Pancreas (tissue), 10 donors: ENCODE measurements at regions not wholly inside any gene's neighbourhood (a gene's known extent, or its start where the extent isn't known, plus 50 kb on each side); places are given as distances from the start of the nearest gene placed in this dataset.
"Not testable (repeated sequence)": the region's sequence is repeated elsewhere in the genome, so short reads cannot be mapped to it uniquely, and the experiment has no call there.

ENCODE experiments used
- ATAC-seq, 4 donors: fragments of 200-7000 bp; cut with Tn5 transposase; one replicate each; pipeline versions ENCODE4 v1.8.0 to v1.9.1; 2020; ENCODE audit warnings: mild to moderate bottlenecking in 4 of 4, moderate library complexity in 4 of 4
- DNase-seq, 6 donors: peaks; one replicate each; pipeline ENCODE4 v3.0.0-alpha.2; 2020
- FAIRE-seq: peaks from 2 replicates; lab custom pipeline; 2012; peaks lifted over from hg19 to GRCh38; lab: Jason Lieb, UNC
- H3K27ac ChIP-seq, 4 donors: fragments of 200-600 bp; sonication (generic); 1 replicate in 3 of 4; 2 replicates in 1 of 4; pipeline versions ENCODE4 v1.5.0 to v1.8.0; 2020
- H3K27me3 ChIP-seq, 4 donors: fragments of 200-600 bp; one replicate each; pipeline ENCODE4 v1.8.0; 2021
- H3K36me3 ChIP-seq, 3 donors: fragments of 200-600 bp; sonication (generic) in 1 of 3; one replicate each; pipeline versions ENCODE4 v1.5.0 to v1.8.0; 2020 to 2021
- H3K4me1 ChIP-seq, 3 donors: fragments of 200-600 bp; one replicate each; pipeline ENCODE4 v1.8.0; 2021
- H3K4me3 ChIP-seq, 4 donors: fragments of 200-600 bp; sonication (generic) in 2 of 4; one replicate each; pipeline versions ENCODE4 v1.5.0 to v1.8.0; 2020 to 2021
- H3K9me3 ChIP-seq, 4 donors: fragments of 200-600 bp; one replicate each; pipeline ENCODE4 v1.8.0; 2021
- WGBS, 2 donors: extraction: QIAGEN DNeasy Blood & Tissue Kit; methylation state at CpG; one replicate each; pipeline ENCODE4 v1.1.7; 2013; 5-methylcytosine and 5-hydroxymethylcytosine counted together
- intact Hi-C, 3 donors: fragments of 100-400 bp; cut with DNase I; formaldehyde crosslinking; loops; one replicate each; pipeline versions ENCODE4 v1.11.1 to v1.14.2; 2022
- TF ChIP-seq, protein P1 (sequence below), 4 donors: fragments of 200-600 bp; sonication (generic) in 3 of 4; IDR thresholded peaks; one replicate each; pipeline versions ENCODE4 v1.5.0 to v1.8.0; 2021; ENCODE audit warnings: antibody characterized with exemption in 4 of 4
- donor health status: healthy with polysubstance abuse.
- donor health status: DM: no; HTN: no; CAD: no; lungs with moderate emphysema.
- donor health status: DM: no; HTN: no; CAD: no.
- donor health status: control.
- donor health status: control.
- donor health status: Bipolar disorder and iron deficiency.
- donor health status: DM: yes; HTN: yes; CAD: no.
- donor health status: DM: no; HTN: no; CAD: no.
- donor health status: DM: no; HTN: no; CAD: no.
- donor health status: DM: yes; HTN: yes; CAD: no.

DNA sequence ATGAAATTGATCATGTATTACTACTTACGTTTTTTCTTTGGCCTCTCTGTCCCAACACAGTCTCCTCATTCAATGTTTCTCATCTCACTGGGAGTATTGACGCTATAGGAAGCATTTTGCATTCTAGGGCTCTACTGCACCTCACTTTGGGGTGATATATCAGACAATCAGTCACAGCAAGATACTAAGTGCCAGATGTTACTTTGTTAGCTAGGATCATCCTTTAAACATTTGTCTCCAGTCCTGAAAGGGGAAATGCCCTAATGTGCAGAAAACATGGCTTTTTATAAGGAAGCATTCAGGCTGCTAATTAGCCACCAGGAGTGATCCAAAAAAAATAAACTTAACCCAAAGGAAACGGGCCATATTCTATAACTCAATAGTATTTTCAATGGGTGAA, 409.1 kb downstream of the RWDD3 start:
- no peak for FAIRE-seq
- WGBS, 2 donors, result 67 to 77% methylated on average over 3 of the region's 3 CpGs

DNA sequence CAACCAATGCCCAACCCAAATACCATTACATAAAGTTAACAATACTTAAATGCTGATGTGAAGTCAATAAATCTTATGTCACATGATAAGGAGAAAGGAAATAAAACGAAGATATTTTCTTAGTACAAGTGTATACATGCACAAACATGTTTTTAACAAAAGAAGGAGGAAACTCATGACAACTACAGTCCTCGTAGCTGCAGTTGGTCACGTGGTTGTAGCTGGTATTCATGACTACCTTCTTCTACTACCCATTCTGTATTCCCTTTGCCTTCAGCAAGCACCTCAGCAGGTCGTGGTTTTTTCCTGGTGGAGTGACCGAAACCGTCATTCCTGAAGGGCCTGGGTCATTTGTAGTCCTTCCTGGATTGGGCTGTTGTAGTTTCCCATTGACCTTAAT, 411.1 kb downstream of the RWDD3 start:
- 75 to 81% methylated on average over 6 of the region's 6 CpGs for WGBS, 2 donors
- H3K9me3 ChIP-seq, intact Hi-C loops, ATAC-seq, H3K4me3 ChIP-seq, H3K27me3 ChIP-seq, DNase-seq, FAIRE-seq, H3K36me3 ChIP-seq, H3K27ac ChIP-seq: not testable (repeated sequence)
- H3K4me1 ChIP-seq, result peaks cover 0 to 11% (median 6%) of the 10 kb centered on the region in 3 donors

More for the DNA sequence above, 409.1 kb downstream of the RWDD3 start:
- Histone ChIP-seq H3K9me3 (no peaks in the 10 kb centered on the region), H3K36me3 (no peaks in the 10 kb centered on the region), H3K4me1 (peaks cover 0 to 11% (median 6%) of the 10 kb centered on the region in 3 donors), H3K4me3 (no peak overlapping the region), H3K27ac (no peak overlapping the region), H3K27me3 (no peaks in the 10 kb centered on the region)
- DNase-seq (no peak), ATAC-seq (no peak)
- intact Hi-C loops, result no loop called here
- TF ChIP-seq, protein P1, sequence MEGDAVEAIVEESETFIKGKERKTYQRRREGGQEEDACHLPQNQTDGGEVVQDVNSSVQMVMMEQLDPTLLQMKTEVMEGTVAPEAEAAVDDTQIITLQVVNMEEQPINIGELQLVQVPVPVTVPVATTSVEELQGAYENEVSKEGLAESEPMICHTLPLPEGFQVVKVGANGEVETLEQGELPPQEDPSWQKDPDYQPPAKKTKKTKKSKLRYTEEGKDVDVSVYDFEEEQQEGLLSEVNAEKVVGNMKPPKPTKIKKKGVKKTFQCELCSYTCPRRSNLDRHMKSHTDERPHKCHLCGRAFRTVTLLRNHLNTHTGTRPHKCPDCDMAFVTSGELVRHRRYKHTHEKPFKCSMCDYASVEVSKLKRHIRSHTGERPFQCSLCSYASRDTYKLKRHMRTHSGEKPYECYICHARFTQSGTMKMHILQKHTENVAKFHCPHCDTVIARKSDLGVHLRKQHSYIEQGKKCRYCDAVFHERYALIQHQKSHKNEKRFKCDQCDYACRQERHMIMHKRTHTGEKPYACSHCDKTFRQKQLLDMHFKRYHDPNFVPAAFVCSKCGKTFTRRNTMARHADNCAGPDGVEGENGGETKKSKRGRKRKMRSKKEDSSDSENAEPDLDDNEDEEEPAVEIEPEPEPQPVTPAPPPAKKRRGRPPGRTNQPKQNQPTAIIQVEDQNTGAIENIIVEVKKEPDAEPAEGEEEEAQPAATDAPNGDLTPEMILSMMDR (IDR thresholded peaks at IDR 0.05), result no peak

DNA sequence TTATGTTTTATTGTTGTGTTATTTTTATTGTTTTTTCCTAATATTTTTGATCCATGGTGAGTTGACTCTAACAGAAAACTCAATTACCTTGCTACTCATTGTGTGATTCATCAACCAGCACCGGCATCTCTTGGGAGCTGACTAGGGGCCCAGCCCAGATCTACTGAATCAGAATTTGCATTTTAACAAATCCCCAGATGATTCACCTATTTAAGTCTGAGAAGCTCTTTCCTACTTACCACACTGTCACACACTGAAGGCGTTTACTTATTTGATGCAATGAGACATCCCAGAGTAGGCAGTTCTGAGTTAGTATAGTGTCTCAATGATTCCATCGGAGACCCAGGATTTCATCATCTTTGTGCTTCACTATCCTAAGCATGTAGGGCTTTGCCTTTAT, 416.6 kb downstream of the RWDD3 start:
- no peak overlapping the region for H3K27ac ChIP-seq
- H3K27me3 ChIP-seq, result no peaks in the 10 kb centered on the region
- TF ChIP-seq, protein P1 (IDR thresholded peaks at IDR 0.05), result no peak
- H3K36me3 ChIP-seq, result no peaks in the 10 kb centered on the region
- DNase-seq (no peak), ATAC-seq (no peak), FAIRE-seq (no peak)
- H3K4me1 ChIP-seq, result no peaks in the 10 kb centered on the region
- intact Hi-C loops, result no loop called here
- WGBS, 2 donors, result 82 to 91% methylated on average over 3 of the region's 3 CpGs
- H3K4me3 ChIP-seq, result no peak overlapping the region
- no peaks in the 10 kb centered on the region for H3K9me3 ChIP-seq

DNA sequence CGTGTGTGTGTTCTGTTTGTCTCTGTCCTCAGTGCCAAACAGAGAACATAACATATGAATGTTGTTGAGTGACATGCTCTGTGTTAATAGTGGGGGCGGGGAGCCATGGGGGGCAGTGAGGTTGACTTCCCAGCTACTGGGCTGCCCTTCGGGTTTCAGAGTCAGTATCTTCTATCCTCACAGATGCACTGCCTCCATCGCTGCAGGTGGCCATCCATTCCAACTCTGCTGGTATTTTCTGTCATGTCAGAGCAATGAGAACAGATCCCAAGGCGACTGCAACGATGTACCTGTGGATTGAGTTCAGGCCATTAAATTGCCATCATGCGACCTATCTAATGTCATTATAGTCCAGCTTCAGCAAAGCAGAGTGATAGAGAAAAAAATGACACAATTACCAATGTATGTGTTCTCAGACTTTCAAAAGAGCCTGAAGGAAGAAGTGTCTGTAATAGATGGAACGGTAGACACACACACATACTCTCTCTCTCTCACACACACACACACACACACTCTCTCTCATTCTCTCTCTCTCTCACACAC, 418.5 kb downstream of the RWDD3 start:
- no peaks in the 10 kb centered on the region for H3K27me3 ChIP-seq
- H3K9me3 ChIP-seq, result no peaks in the 10 kb centered on the region
- TF ChIP-seq, protein P1 (IDR thresholded peaks at IDR 0.05), result no peak
- no peaks in the 10 kb centered on the region for H3K36me3 ChIP-seq
- H3K4me3 ChIP-seq, result no peak overlapping the region
- WGBS, 2 donors, result 65 to 71% methylated on average over 8 of the region's 8 CpGs
- DNase-seq (no peak), ATAC-seq (no peak), FAIRE-seq (no peak)
- H3K4me1 ChIP-seq, result no peaks in the 10 kb centered on the region
- no peak overlapping the region for H3K27ac ChIP-seq
- intact Hi-C loops, result no loop called here

DNA sequence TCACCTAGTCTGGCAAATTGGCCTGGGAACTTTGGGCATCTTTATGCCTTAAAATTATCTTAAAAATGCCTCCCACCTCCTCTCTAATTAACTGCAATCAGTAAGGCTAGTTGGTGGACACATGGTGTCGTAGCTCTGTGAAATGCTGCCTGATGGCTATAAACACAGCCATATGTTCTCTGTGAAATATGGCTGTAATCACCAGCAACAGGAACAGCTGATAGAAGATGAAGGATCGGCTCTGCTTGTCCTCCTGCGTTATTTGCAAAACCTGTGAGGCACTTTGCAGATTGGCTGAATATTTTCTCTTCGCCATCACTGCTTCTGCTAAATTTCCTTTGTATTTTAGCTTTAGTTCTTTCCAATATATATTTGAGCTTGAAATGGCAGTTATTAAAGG, 419.6 kb downstream of the RWDD3 start:
- no peak overlapping the region for H3K4me3 ChIP-seq
- FAIRE-seq (no peak), ATAC-seq (no peak), DNase-seq (no peak)
- intact Hi-C loops, result no loop called here
- TF ChIP-seq, protein P1 (IDR thresholded peaks at IDR 0.05), result no peak
- WGBS, 2 donors, result 61 to 62% methylated on average over 4 of the region's 4 CpGs
- H3K27ac ChIP-seq, result no peak overlapping the region
- no peaks in the 10 kb centered on the region for H3K36me3 ChIP-seq
- H3K27me3 ChIP-seq, result no peaks in the 10 kb centered on the region
- no peaks in the 10 kb centered on the region for H3K9me3 ChIP-seq
- H3K4me1 ChIP-seq, result no peaks in the 10 kb centered on the region
